WTC11 (cell line): ENCODE measurements at regions not wholly inside any gene's neighbourhood (a gene's known extent, or its start where the extent isn't known, plus 50 kb on each side); places are given as distances from the start of the nearest gene placed in this dataset.

Experiments
- ATAC-seq: fragments of 200-7000 bp; cut with Tn5 transposase; 2 replicates; pipeline ENCODE4 v1.10.0; 2021; ENCODE audit warnings: mild to moderate bottlenecking, moderate library complexity
- CTCF ChIA-PET: fragments of 300-600 bp; sonication (Branson Sonifier 250); formaldehyde crosslinking; loops from one replicate; lab custom pipeline; 2021; ENCODE audit warnings: antibody characterized with exemption; lab: Charles Lee
- POLR2A ChIA-PET: fragments of 350-600 bp; sonication (Branson Sonifier 250); formaldehyde crosslinking; loops from one replicate; lab custom pipeline; 2021; ENCODE audit warnings: antibody characterized with exemption; lab: Charles Lee
- DNase-seq: peaks from one replicate; pipeline ENCODE4 v3.0.0; 2021; ENCODE audit warnings: low spot score
- H3K27ac Mint-ChIP-seq: 2 replicates; pipeline ENCODE4 v1.8.0; 2021; ENCODE audit warnings: mixed read lengths
- H3K27me3 Mint-ChIP-seq: 2 replicates; pipeline ENCODE4 v1.8.0; 2021; ENCODE audit warnings: low read depth, mild to moderate bottlenecking, moderate library complexity, mixed read lengths
- H3K36me3 Mint-ChIP-seq: 2 replicates; pipeline ENCODE4 v1.8.0; 2021; ENCODE audit warnings: mixed read lengths
- H3K4me1 Mint-ChIP-seq: 2 replicates; pipeline ENCODE4 v1.8.0; 2022; ENCODE audit warnings: mixed read lengths
- H3K4me3 Mint-ChIP-seq: 2 replicates; pipeline ENCODE4 v1.8.0; 2021; ENCODE audit warnings: mild to moderate bottlenecking, moderate library complexity, mixed read lengths
- H3K9me3 Mint-ChIP-seq: 2 replicates; pipeline ENCODE4 v1.8.0; 2021; ENCODE audit warnings: mixed read lengths
- AR ChIP-seq: fragments of 250-450 bp; sonication (Bioruptor Pico); IDR thresholded peaks from 2 replicates; pipeline ENCODE4 v1.9.0; 2021; ENCODE audit warnings: mild to moderate bottlenecking
- CTCF ChIP-seq: fragments of 200-600 bp; IDR thresholded peaks from 2 replicates; pipeline ENCODE4 v1.8.0; 2022; ENCODE audit warnings: antibody characterized with exemption
- GRHL2 ChIP-seq: fragments of 250-450 bp; sonication (Bioruptor Pico); IDR thresholded peaks from 2 replicates; pipeline ENCODE4 v1.8.0; 2022; ENCODE audit warnings: mild to moderate bottlenecking, moderate library complexity; ENCODE audit not compliant: insufficient replicate concordance, severe bottlenecking
- IRF1 ChIP-seq: sonication (generic); formaldehyde crosslinking; IDR thresholded peaks from 2 replicates; pipeline ENCODE4 v1.8.0; 2023; ENCODE audit warnings: missing genetic modification reagents
- JAZF1 ChIP-seq: fragments of 250-450 bp; sonication (Bioruptor Pico); IDR thresholded peaks from 2 replicates; pipeline ENCODE4 v1.9.0; 2021; ENCODE audit warnings: moderate library complexity, mild to moderate bottlenecking, inconsistent platforms
- JUN ChIP-seq: sonication (generic); formaldehyde crosslinking; IDR thresholded peaks from 2 replicates; pipeline ENCODE4 v1.8.0; 2023; ENCODE audit warnings: mild to moderate bottlenecking, missing genetic modification reagents
- MYBL2 ChIP-seq: sonication (generic); formaldehyde crosslinking; IDR thresholded peaks from 2 replicates; pipeline ENCODE4 v1.8.1; 2023; ENCODE audit warnings: mild to moderate bottlenecking, moderate library complexity, missing genetic modification reagents
- NFATC4 ChIP-seq: fragments of 250-450 bp; sonication (Bioruptor Pico); IDR thresholded peaks from 2 replicates; pipeline ENCODE4 v1.9.0; 2021; ENCODE audit warnings: mild to moderate bottlenecking
- NR2C2 ChIP-seq: sonication (generic); formaldehyde crosslinking; IDR thresholded peaks from 2 replicates; pipeline ENCODE4 v1.8.0; 2022; ENCODE audit warnings: mild to moderate bottlenecking, missing genetic modification reagents
- OVOL2 ChIP-seq: fragments of 250-450 bp; sonication (Bioruptor Pico); IDR thresholded peaks from 2 replicates; pipeline ENCODE4 v1.9.0; 2021; ENCODE audit warnings: mild to moderate bottlenecking, borderline replicate concordance
- PRRX2 ChIP-seq: fragments of 250-450 bp; sonication (Bioruptor Pico); IDR thresholded peaks from 2 replicates; pipeline ENCODE4 v1.8.0; 2021; ENCODE audit warnings: mild to moderate bottlenecking
- RORB ChIP-seq: fragments of 250-450 bp; sonication (Bioruptor Pico); IDR thresholded peaks from 2 replicates; pipeline ENCODE4 v1.9.0; 2021; ENCODE audit warnings: mild to moderate bottlenecking
- ZNF232 ChIP-seq: sonication (generic); formaldehyde crosslinking; IDR thresholded peaks from 2 replicates; pipeline ENCODE4 v1.8.0; 2022; ENCODE audit warnings: mild to moderate bottlenecking, missing genetic modification reagents
- ZNF263 ChIP-seq: sonication (generic); formaldehyde crosslinking; IDR thresholded peaks from 2 replicates; pipeline ENCODE4 v1.8.1; 2022; ENCODE audit warnings: low read depth, mild to moderate bottlenecking, moderate library complexity, missing genetic modification reagents
- ZNF416 ChIP-seq: fragments of 250-450 bp; sonication (Bioruptor Pico); IDR thresholded peaks from 2 replicates; pipeline ENCODE4 v1.9.0; 2021; ENCODE audit warnings: mild to moderate bottlenecking, inconsistent platforms
- ZNF425 ChIP-seq: fragments of 250-450 bp; sonication (Bioruptor Pico); conservative IDR thresholded peaks from 2 replicates; pipeline ENCODE4 v1.9.0; 2021; ENCODE audit warnings: mild to moderate bottlenecking
- ZSCAN18 ChIP-seq: fragments of 250-450 bp; sonication (Bioruptor Pico); IDR thresholded peaks from 2 replicates; pipeline ENCODE4 v2.1.2; 2022; ENCODE audit warnings: mild to moderate bottlenecking, moderate library complexity
- TF ChIP-seq, protein P1 (sequence below): sonication (generic); formaldehyde crosslinking; IDR thresholded peaks from 2 replicates; pipeline ENCODE4 v1.8.1; 2023; ENCODE audit warnings: mild to moderate bottlenecking, missing genetic modification reagents, moderate library complexity
- TF ChIP-seq, protein P2 (sequence below): sonication (generic); formaldehyde crosslinking; IDR thresholded peaks from 2 replicates; pipeline ENCODE4 v1.8.1; 2022; ENCODE audit warnings: mild to moderate bottlenecking, missing genetic modification reagents, moderate library complexity, borderline replicate concordance
- TF ChIP-seq, protein P3 (sequence below): sonication (generic); formaldehyde crosslinking; conservative IDR thresholded peaks from 2 replicates; pipeline ENCODE4 v1.8.1; 2023; ENCODE audit warnings: mild to moderate bottlenecking, low read depth, missing genetic modification reagents, moderate library complexity

DNA sequence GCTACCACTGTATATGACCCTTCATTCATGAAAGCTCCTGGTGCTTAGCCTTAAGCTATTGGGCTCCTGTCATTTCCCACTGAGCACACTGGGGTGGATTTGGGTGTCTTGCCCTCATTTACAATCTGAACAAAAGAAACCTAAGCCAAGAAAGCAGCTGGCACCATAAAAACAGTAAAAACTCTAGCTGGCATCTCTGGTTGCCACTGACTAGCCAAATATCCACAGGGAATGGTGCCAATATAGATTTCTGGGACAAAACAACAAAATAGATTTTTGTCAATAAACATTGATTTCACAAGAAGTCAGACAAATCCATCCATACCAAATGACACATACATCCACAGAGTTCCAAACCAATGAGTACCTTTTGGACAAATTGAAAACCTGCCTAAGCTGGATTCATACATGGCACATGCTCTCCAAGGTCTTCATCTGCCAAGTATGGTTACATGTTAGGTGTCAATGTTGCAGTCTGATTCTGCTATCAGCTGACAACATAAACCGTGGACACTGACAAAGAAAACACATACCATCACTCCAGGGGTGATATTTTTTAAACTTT is 1081.5 kb upstream of the ZEB2 start:
- Mint-ChIP-seq H3K27me3 (no peaks in the 10 kb centered on the region), H3K4me1 (peaks cover 16% of the 10 kb centered on the region), H3K27ac (no peak overlapping the region), H3K9me3 (peaks cover 5% of the 10 kb centered on the region), H3K4me3 (no peak overlapping the region), H3K36me3 (no peaks in the 10 kb centered on the region)
- no peak for ATAC-seq
- ChIA-PET POLR2A (no interaction called here), CTCF (no interaction called here)
- TF ChIP-seq JAZF1 (CRISPR knock-in tag): no peak
- no peak for TF ChIP-seq RORB (CRISPR knock-in tag)
- no peak for TF ChIP-seq NR2C2 (CRISPR knock-in tag)
- TF ChIP-seq ZSCAN18 (CRISPR knock-in tag): no peak
- no peak for TF ChIP-seq JUN (CRISPR knock-in tag)
- TF ChIP-seq MYBL2 (CRISPR knock-in tag): no peak
- no peak for TF ChIP-seq ZNF425 (CRISPR knock-in tag)
- TF ChIP-seq ZNF232: no peak
- no peak for TF ChIP-seq PRRX2 (CRISPR knock-in tag)
- TF ChIP-seq, protein P1, sequence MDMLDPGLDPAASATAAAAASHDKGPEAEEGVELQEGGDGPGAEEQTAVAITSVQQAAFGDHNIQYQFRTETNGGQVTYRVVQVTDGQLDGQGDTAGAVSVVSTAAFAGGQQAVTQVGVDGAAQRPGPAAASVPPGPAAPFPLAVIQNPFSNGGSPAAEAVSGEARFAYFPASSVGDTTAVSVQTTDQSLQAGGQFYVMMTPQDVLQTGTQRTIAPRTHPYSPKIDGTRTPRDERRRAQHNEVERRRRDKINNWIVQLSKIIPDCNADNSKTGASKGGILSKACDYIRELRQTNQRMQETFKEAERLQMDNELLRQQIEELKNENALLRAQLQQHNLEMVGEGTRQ (CRISPR knock-in tag): no peak
- TF ChIP-seq CTCF: no peak
- no peak for TF ChIP-seq NFATC4 (CRISPR knock-in tag)
- no peak for TF ChIP-seq AR (CRISPR knock-in tag)
- TF ChIP-seq, protein P2, sequence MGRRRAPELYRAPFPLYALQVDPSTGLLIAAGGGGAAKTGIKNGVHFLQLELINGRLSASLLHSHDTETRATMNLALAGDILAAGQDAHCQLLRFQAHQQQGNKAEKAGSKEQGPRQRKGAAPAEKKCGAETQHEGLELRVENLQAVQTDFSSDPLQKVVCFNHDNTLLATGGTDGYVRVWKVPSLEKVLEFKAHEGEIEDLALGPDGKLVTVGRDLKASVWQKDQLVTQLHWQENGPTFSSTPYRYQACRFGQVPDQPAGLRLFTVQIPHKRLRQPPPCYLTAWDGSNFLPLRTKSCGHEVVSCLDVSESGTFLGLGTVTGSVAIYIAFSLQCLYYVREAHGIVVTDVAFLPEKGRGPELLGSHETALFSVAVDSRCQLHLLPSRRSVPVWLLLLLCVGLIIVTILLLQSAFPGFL (CRISPR knock-in tag): no peak
- TF ChIP-seq ZNF416: no peak
- TF ChIP-seq OVOL2 (CRISPR knock-in tag): no peak
- TF ChIP-seq, all 79 proteins: peak for 0
- DNase-seq: no peak

GRCh38 chr2:145600811-145601210 is 1080.9 kb upstream of the ZEB2 start:
- CTCF ChIA-PET: no interaction called here
- TF ChIP-seq ZNF263 (CRISPR knock-in tag) (no peak), IRF1 (CRISPR knock-in tag) (no peak), GRHL2 (no peak)
- TF ChIP-seq, protein P3, sequence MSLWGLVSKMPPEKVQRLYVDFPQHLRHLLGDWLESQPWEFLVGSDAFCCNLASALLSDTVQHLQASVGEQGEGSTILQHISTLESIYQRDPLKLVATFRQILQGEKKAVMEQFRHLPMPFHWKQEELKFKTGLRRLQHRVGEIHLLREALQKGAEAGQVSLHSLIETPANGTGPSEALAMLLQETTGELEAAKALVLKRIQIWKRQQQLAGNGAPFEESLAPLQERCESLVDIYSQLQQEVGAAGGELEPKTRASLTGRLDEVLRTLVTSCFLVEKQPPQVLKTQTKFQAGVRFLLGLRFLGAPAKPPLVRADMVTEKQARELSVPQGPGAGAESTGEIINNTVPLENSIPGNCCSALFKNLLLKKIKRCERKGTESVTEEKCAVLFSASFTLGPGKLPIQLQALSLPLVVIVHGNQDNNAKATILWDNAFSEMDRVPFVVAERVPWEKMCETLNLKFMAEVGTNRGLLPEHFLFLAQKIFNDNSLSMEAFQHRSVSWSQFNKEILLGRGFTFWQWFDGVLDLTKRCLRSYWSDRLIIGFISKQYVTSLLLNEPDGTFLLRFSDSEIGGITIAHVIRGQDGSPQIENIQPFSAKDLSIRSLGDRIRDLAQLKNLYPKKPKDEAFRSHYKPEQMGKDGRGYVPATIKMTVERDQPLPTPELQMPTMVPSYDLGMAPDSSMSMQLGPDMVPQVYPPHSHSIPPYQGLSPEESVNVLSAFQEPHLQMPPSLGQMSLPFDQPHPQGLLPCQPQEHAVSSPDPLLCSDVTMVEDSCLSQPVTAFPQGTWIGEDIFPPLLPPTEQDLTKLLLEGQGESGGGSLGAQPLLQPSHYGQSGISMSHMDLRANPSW (CRISPR knock-in tag): no peak

More at GRCh38 chr2:145600811-145601210, 1080.9 kb upstream of the ZEB2 start:
- DNase-seq (no peak), ATAC-seq (no peak)
- no peak overlapping the region for H3K4me3 Mint-ChIP-seq
- peaks cover 18% of the 10 kb centered on the region for H3K4me1 Mint-ChIP-seq
- no peaks in the 10 kb centered on the region for H3K27me3 Mint-ChIP-seq
- H3K36me3 Mint-ChIP-seq: no peaks in the 10 kb centered on the region
- H3K27ac Mint-ChIP-seq: no peak overlapping the region
- peaks cover 5% of the 10 kb centered on the region for H3K9me3 Mint-ChIP-seq
- POLR2A ChIA-PET: no interaction called here
